ENCODE measurements at regions not wholly inside any gene's neighbourhood (a gene's known extent, or its start where the extent isn't known, plus 50 kb on each side); places are given as distances from the start of the nearest gene placed in this dataset.

- DNase-seq: no peak
These were observed 61.1 kb upstream of the IQSEC1 start for GRCh38 chr3:13134166-13134878.

GRCh38 chr3:13133471-13133981 lies 60.3 kb upstream of the IQSEC1 start:
- no peak for DNase-seq

DNA sequence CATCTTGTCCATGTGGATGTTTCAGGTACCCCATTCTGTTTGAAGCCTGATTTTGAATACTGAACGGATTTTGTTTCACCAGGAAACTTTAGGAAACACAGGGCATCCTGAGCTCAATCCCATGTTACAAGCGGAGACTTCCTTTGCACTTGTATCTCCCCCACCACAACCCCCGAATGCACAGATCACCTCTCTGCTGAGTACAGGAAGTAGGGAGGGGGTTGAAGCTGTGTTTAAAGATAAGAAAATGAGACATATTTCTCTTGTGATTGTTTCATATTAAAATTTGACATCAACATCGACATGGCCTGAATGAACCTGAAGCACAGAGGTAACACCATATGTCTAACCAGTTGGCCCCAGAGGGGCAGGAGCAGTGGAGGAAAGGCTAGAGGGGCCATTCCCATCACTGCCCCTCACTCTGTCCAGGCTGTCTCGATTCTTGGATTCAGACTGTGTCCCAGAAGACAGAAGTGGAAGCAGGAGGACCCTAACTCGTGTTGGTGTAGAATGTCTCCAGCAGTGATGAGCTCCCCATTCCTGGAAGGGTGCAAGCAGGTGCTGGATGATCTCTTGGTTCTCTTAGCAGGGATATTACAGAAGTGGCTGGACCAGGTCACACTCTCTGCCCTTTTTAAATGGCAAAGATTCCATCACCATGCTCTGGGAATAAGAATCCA lies 59.6 kb upstream of the IQSEC1 start:
- no peak for DNase-seq

GRCh38 chr3:13132281-13132680 lies 59.1 kb upstream of the IQSEC1 start:
- DNase-seq: no peak

GRCh38 chr3:13130464-13131193 lies 57.4 kb upstream of the IQSEC1 start:
- no peak for DNase-seq

DNA sequence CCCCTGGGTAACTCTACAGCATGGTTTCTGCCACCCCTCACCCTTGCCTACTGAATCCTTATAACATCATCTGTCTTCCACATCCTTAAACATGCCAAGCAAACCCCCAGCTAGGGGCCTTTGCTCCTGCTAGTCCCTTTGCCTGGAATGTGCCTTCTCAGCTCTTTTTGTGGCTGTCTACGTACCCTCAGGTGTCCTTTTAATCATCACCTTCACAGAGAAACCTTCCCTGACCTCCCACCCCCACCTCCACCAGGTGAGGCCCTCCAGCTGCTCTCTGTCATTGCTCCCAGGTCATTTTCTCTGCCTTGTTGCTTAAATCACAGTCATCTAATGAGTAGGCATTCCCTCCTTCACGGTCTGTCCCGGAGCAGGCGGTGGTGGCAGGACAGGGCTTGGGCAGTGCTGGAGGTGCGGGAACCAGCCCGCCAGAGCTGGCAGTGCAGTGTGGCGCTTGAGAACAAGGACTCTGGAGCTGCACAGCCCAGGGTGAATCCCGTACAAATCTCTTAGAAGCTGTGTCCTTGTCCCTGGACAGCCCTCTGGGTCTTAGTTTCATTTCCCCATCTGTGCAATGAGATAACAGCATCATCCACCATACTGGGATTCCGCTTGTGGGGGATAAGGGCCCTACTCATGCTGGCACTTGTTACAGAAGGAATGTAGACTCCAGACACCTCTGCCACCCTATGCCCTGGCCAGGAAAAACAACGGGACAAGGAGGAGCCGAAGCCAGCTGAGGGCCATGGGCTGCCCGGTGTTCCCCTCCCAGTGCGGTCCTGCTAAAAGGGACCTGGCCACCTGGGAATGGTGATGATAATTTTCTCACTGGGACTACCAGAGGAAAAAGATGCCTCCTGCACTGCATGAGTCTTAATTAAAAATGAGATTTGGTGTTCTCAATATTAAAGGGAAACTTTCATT lies 52.1 kb upstream of the IQSEC1 start:
- DNase-seq: no peak

DNA sequence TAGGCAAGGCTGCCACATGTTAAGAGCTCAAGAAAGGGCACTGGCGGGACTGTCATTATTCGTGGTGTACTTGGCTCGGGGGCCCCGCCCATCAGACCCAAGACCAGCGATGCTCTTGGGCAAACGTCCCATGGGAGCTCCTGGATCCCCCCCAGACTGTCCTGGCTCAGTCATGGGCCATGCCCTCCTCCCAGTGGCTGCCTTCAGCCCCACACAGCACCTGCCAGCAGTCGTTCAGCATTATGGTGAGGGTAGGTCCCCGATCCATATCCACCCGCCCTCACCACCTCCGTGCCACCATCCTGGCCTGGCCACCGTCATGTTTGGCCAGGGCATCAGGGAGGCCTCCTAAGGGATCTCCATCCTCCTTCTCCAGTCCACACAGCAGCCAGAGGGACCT lies 51.4 kb upstream of the IQSEC1 start:
- DNase-seq: no peak

GRCh38 chr3:13123765-13124164 lies 50.5 kb upstream of the IQSEC1 start:
- no peak for DNase-seq

GRCh38 chr3:13123013-13123654 lies 49.9 kb upstream of the IQSEC1 start:
- DNase-seq: no peak

Data from fibroblast of upper back skin (primary cell).